Stimulated activated CD4-positive, alpha-beta T cell treated with anti-CD3 and anti-CD28 coated beads, Interleukin-4, amount 100 ng/mL, for 48 hours (primary cell): ENCODE measurements at regions not wholly inside any gene's neighbourhood (a gene's known extent, or its start where the extent isn't known, plus 50 kb on each side); places are given as distances from the start of the nearest gene placed in this dataset.

ENCODE experiments used
- DNase-seq, 2 donors: peaks; one replicate each; pipeline ENCODE4 v3.0.0-alpha.2; 2020; ENCODE audit warnings: low read depth in 2 of 2

DNA sequence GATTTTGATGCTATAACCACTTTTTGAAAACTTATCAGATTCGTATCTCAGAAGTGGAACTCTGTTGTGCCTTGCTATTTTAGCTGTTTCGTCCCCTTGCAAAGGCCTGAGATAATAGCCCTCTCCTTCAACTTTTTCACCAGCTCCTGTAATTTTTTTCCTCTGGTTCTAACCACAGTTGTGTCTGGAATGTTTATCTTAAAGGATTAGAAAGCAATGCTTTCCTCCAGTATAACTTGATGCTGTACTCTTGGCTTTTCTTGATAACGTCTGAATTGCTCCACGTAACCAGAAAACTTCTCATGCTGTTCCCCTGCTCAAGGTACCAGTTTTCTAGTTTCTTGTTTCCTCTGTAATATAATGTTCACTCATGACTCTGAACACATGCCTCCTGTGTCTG, 209.4 kb downstream of the DTWD2 start:
- DNase-seq: no peak

DNA sequence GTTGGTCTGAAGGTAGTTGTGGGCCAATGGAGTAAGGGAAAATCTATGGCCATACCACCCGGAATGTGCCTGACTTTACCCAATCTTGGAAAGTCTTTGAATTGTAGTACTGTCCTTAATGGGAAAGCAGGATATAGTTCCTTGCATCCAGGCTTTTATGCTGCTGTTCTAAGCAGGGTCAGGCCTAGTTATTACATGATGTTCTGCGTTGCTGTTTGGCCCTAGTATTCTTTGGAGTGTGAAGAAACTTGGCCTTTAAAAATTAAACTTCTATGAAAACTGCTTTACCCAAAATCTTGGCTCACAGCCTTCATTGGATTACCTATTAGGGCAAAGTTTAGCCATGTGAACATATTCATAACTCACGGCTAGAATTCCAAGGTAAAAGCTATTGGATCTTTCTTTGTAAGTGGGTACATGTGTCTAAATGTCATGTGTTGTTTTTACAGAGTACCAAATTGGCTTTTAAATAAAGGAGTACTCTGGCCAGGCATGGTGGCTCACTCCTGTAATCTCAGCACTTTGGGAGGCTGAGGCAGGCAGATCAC, 211.1 kb downstream of the DTWD2 start:
- DNase-seq: no peak

DNA sequence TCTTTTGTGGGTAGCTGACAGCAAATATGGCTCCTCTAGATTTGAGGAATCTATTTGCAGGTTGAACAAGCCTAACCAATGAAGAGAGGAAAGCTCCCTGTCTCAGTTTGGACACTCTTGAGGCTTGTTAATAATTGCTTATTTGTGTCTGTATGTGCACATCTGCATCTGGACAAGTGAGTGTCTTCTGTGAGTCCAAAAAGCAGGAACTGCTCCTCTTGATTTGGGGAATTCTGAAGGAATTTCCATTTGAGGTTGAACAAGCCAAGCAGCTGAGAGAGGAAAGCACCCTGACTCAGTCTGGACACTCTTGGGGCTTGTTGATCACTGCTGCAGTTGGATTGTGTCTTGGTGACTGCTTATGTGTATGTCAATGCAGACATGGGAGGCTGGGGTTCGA, 211.6 kb downstream of the DTWD2 start:
- DNase-seq: no peak

- no peak for DNase-seq
Observed at GRCh38 chr5:118775790-118776499, 212.4 kb downstream of the DTWD2 start.

- DNase-seq: no peak
Observed at GRCh38 chr5:118768607-118769175, 219.7 kb downstream of the DTWD2 start.

DNA sequence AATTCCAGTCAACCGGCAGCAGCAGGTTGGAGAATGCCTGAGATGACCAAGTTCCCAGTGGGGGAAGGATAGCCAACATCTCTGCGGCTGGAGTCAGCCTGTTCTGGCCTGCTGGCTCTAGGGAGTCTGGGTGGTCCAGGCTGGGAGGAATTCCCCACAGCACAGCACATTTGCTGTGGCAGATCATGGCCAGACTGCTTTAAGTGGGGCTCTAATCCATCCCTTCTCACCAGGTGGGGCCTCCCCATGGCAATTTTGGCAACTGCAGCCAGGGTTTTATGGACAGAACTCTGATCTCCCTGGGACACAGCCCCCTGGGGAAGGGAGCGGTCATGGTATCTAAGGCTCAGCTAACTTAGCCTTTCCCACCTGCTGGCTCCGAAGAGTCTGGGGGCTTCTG, 226.1 kb downstream of the DTWD2 start:
- DNase-seq: no peak

- no peak for DNase-seq
Observed at GRCh38 chr5:118761814-118762213, 226.5 kb downstream of the DTWD2 start.

GRCh38 chr5:118752969-118753368, 235.4 kb downstream of the DTWD2 start:
- DNase-seq: no peak

DNA sequence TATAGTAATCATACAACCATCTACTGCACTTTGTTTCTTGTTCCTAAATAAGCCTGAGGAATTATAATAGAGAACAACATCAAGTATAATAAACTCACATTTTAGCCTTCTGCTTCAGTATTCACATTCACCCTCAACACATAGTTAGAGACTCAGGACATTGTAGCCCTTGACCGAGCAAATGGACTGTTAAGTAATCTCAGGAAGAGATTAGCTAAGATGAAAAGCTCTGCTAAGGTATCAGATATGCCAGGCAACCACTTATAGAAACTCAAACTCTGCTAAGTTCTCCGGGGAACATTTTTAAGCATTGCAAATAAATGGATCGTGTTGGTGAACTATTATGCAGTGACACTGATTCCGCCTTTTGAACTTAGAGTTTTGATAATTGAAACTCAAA, 252.0 kb downstream of the DTWD2 start:
- DNase-seq: no peak

GRCh38 chr5:118733394-118733793, 255.0 kb downstream of the DTWD2 start:
- DNase-seq: no peak

DNA sequence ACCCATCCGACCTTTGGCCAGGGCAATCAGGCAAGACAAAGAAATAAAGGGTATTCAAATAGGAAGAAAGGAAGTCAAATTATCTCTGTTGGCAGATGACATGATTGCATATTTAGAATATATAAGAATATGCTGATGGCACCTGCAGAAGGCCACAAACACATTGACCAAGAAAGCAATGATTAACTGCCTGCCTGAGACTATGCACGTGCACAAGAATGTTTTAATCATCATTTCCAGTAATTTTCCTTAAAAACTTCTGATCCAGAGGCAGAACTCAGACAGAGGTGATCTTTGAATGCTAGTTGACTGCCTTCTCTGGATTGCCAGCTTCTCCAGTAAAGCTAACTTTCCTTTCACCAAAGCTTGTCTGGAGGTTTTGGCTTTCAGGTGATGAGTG, 260.2 kb downstream of the DTWD2 start:
- no peak for DNase-seq

GRCh38 chr5:118726891-118727290, 261.5 kb downstream of the DTWD2 start:
- DNase-seq: no peak

DNA sequence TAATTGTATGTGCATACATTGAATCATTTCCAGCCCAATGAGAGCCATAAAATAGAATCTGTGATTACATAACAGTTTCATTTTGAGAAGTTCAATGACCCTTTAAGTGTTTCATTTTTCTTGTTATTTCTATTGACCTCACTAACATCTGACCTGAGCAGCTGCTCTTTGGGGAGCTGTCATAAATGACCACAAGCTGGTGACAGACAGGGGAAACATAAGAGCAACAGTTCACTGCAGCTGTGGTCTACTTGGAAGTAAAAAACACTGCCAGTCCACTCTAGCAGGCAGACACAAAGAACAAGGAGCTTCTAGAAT, 265.4 kb downstream of the DTWD2 start:
- no peak for DNase-seq

GRCh38 chr5:118722122-118723020, 266.0 kb downstream of the DTWD2 start:
- no peak for DNase-seq

DNA sequence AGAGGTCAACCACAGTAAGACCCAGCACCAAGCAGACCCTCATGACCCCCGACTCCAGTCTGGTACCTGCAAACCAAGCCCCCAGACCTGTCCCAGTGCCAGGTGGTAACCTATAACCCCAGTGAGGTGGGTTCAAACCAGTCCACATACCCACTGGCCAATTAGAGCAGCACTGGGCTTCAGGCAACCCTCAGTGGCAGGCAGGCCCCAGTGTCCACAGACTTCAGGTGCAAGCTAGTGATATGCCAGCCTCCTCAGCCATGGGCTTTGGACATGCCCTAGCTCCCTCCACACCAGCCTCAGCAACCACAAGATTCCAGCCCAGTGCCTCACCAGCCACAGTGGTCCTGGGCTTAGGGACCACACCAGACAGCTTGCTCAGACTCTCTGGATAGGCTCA, 276.6 kb downstream of the DTWD2 start:
- no peak for DNase-seq

DNA sequence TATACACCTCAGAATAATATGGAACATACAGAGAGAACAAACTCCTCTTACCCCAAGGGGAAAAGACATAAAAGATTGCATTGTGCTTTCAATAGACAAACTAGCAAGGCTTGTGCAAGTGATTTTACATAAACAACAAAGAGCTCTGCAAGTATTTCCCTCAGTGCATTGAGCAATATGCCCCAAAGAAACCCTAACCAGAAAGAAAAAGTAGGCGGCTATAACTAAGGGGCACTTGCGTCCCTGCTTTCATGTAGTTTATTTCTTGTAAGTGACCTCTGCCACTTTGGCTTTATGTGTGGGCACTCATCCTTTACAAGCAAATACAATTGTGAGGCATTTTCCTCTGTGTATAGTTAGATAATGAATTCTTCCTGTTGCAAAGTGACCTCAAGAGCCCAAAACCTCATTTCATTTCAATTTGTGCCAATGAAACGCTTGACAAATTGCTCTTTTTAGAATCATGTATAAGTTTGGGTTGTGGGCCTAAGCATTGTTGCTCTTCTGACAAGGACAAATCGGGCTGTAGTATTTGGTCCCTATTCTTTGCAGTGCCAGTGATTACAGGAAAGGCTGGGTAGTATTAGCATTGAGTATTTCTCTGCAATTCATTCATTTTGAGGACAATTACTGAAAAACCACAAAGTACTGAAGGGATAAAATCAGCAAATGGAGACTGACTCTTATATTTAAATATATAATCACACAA, 282.2 kb downstream of the DTWD2 start:
- DNase-seq: no peak

GRCh38 chr5:118703241-118703640, 285.1 kb downstream of the DTWD2 start:
- DNase-seq: no peak

DNA sequence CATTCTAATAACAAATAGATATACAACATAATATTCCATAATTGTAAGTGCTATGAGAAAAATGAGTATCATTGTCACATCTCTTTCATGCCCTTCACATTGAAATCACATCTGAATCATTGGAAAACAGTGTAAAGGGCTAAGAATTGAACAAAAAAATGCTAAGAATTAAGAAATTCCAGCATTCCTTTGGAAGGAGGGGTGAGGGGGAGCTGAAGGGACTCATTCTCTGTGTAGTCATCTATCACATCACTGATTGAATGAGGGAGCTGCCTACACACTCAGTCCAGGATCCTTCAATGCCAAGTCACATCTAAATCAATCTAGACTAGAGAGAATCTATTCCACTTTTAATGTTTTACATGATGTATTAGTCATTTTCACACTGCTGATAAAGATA, 286.6 kb downstream of the DTWD2 start:
- DNase-seq: no peak

DNA sequence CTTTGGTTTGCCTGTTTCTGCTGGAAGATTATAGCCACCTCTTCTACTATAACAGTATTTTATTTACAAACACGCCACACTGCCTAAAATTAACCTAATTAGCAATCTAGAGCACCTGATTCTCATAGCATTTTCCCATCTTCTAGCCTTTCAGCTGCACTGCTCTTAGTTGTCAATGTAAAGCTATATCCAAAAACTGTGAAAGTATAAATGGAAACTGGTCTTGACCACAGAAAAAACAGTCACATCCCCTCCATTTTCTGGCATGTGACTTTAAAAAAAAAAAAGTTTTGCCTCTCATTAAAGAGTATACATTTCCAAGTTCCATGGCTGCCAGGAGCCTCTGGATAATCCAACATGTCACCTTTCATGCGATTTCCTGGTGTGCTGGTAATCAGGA, 287.8 kb downstream of the DTWD2 start:
- DNase-seq: no peak

- DNase-seq: no peak
Observed at GRCh38 chr5:118698774-118699173, 289.6 kb downstream of the DTWD2 start.

GRCh38 chr5:118696076-118696475, 292.3 kb downstream of the DTWD2 start:
- DNase-seq: no peak

- no peak for DNase-seq
Observed at GRCh38 chr5:118692811-118693342, 295.5 kb downstream of the DTWD2 start.
